Stimulated activated CD4-positive, alpha-beta T cell treated with anti-CD3 and anti-CD28 coated beads, Interleukin-2, amount 100 ng/mL, for 24 hours (primary cell): ENCODE measurements at regions not wholly inside any gene's neighbourhood (a gene's known extent, or its start where the extent isn't known, plus 50 kb on each side); places are given as distances from the start of the nearest gene placed in this dataset.

Source experiments
- DNase-seq, 2 donors: peaks; one replicate each; pipeline ENCODE4 v3.0.0-alpha.2; 2020

GRCh38 chr2:236317938-236318396 is 53.8 kb upstream of the ASB18 start:
- DNase-seq, result no peak

GRCh38 chr2:236318401-236318800 is 54.2 kb upstream of the ASB18 start:
- DNase-seq, result no peak

GRCh38 chr2:236319036-236319435 is 54.8 kb upstream of the ASB18 start:
- no peak for DNase-seq

GRCh38 chr2:236321415-236321814 is 57.2 kb upstream of the ASB18 start:
- no peak for DNase-seq

- DNase-seq, result no peak
Measured at GRCh38 chr2:236333417-236334121, 69.4 kb upstream of the ASB18 start.

- DNase-seq, result no peak
Measured at GRCh38 chr2:236334122-236334876, 70.1 kb upstream of the ASB18 start.

GRCh38 chr2:236335696-236336574 is 71.7 kb upstream of the ASB18 start:
- DNase-seq, result no peak

- no peak for DNase-seq
Measured at GRCh38 chr2:236336575-236337464, 72.6 kb upstream of the ASB18 start.

- DNase-seq, result no peak
Measured at GRCh38 chr2:236337465-236338325, 73.5 kb upstream of the ASB18 start.

GRCh38 chr2:236338495-236339184 is 74.4 kb upstream of the ASB18 start:
- no peak for DNase-seq

- no peak for DNase-seq
Measured at GRCh38 chr2:236340251-236340650, 76.0 kb upstream of the ASB18 start.

GRCh38 chr2:236341067-236341466 is 76.9 kb upstream of the ASB18 start:
- no peak for DNase-seq

- no peak for DNase-seq
Measured at GRCh38 chr2:236341721-236342120, 77.5 kb upstream of the ASB18 start.

- DNase-seq, result no peak
Measured at GRCh38 chr2:236342507-236342906, 78.3 kb upstream of the ASB18 start.

GRCh38 chr2:236342951-236343350 is 78.7 kb upstream of the ASB18 start:
- no peak for DNase-seq

- peak; percentile 46 to 50 for DNase-seq
Measured at GRCh38 chr2:236343400-236344161, 79.4 kb upstream of the ASB18 start.

- no peak for DNase-seq
Measured at GRCh38 chr2:236344446-236344845, 80.2 kb upstream of the ASB18 start.

- DNase-seq, result no peak
Measured at GRCh38 chr2:236345081-236345714, 81.0 kb upstream of the ASB18 start.

- DNase-seq, result no peak
Measured at GRCh38 chr2:236346366-236346765, 82.2 kb upstream of the ASB18 start.
